ENCODE measurements at regions not wholly inside any gene's neighbourhood (a gene's known extent, or its start where the extent isn't known, plus 50 kb on each side); places are given as distances from the start of the nearest gene placed in this dataset.

DNA sequence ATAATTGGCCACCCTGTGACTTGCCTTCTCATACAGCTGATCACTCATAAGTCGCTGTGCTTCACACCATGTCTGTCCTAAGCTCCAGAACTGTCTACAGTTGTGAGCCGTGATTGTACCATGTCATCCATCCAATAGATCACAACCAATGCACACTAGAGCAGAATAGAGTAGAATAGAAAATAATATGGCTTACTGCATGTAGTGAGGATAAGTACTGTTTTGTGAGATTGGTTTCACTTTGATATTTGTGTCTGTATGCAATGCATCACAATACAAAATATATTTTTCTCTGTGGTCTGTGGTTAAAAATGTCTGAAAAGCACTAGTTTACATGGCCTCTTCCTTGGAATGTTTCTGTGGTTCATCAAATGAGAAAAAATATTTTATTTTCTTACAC is 237.6 kb upstream of the PRKD1 start:
- TF ChIP-seq POLR2A (IDR thresholded peaks at IDR 0.05; ENCODE audit: low read length): no peak
- no peak for TF ChIP-seq GATA1 (IDR thresholded peaks at IDR 0.05; ENCODE audit: low read depth, low read length)

Measured in erythroblast (primary cell).